Endothelial cell of umbilical vein (primary cell): ENCODE measurements at regions not wholly inside any gene's neighbourhood (a gene's known extent, or its start where the extent isn't known, plus 50 kb on each side); places are given as distances from the start of the nearest gene placed in this dataset.

Experiments
- BruUV-seq: library from RNA; stranded (reverse); fragments of 400-500 nt; replicated peaks from 2 replicates; lab custom pipeline; 2021; lab: Mats Ljungman, UMichigan
- CTCF ChIA-PET: fragments of 300-600, 350-600 bp; sonication (Branson Sonifier 250); formaldehyde crosslinking; loops from one replicate; lab custom pipeline; 2021; ENCODE audit warnings: antibody characterized with exemption, inconsistent platforms; lab: Charles Lee
- POLR2A ChIA-PET: fragments of 300-600, 350-600 bp; sonication (Branson Sonifier 250); formaldehyde crosslinking; loops from one replicate; lab custom pipeline; 2021; ENCODE audit warnings: antibody characterized with exemption, inconsistent platforms; lab: Charles Lee
- DNase-seq: peaks from one replicate; pipeline ENCODE4 v3.0.0-alpha.2; 2011; ENCODE audit warnings: low read depth, low spot score
- FAIRE-seq: peaks from 2 replicates; lab custom pipeline; 2011; peaks lifted over from hg19 to GRCh38; lab: Jason Lieb, UNC
- H2AFZ ChIP-seq: 2 replicates; pipeline ENCODE4 v1.6.0; 2012; ENCODE audit warnings: low read depth, low read length, control low read depth, inconsistent platforms
- H3K27ac ChIP-seq: 2 replicates; pipeline ENCODE4 v1.5.1; 2011; ENCODE audit warnings: low read depth, mild to moderate bottlenecking, control low read depth, low read length, moderate library complexity; ENCODE audit not compliant: insufficient read depth
- H3K27me3 ChIP-seq, 2 experiments: 2 replicates each; pipeline versions ENCODE4 v1.6.0 to v1.6.1; 2011; ENCODE audit warnings: low read length in 2 of 2, mixed read lengths in 1 of 2; ENCODE audit not compliant: control insufficient read depth in 2 of 2, insufficient read depth in 2 of 2
- H3K36me3 ChIP-seq, 2 experiments: 2 replicates in 1 of 2; 3 replicates in 1 of 2; pipeline ENCODE4 v1.5.1; 2011; ENCODE audit warnings: low read length in 2 of 2, mild to moderate bottlenecking in 1 of 2, moderate library complexity in 1 of 2; ENCODE audit not compliant: control insufficient read depth in 2 of 2, insufficient read depth in 2 of 2; ENCODE audit errors: extremely low read depth in 1 of 2
- H3K4me1 ChIP-seq: 3 replicates; pipeline ENCODE4 v1.5.1; 2011; ENCODE audit warnings: mild to moderate bottlenecking, low read length; ENCODE audit not compliant: control insufficient read depth, insufficient read depth; ENCODE audit errors: extremely low read depth
- H3K4me2 ChIP-seq: 2 replicates; pipeline ENCODE4 v1.6.1; 2011; ENCODE audit warnings: low read length, control low read depth, mixed read lengths; ENCODE audit not compliant: insufficient read depth
- H3K4me3 ChIP-seq, 3 experiments: fragments of 200-600 bp in 1 of 3; sonication (generic), shearing (Covaris generic) in 1 of 3; replicated peaks in 1 of 3; 2 replicates each; pipeline ENCODE4 v1.5.1; 2011 to 2016; ENCODE audit warnings: control low read depth in 3 of 3, low read length in 3 of 3, mild to moderate bottlenecking in 2 of 3, inconsistent platforms in 1 of 3, low read depth in 1 of 3, moderate library complexity in 1 of 3; ENCODE audit not compliant: insufficient read depth in 1 of 3
- H3K79me2 ChIP-seq: 2 replicates; pipeline ENCODE4 v1.6.0; 2012; ENCODE audit warnings: low read length, inconsistent platforms; ENCODE audit not compliant: control insufficient read depth, insufficient read depth
- H3K9ac ChIP-seq: replicated peaks from 2 replicates; pipeline ENCODE3; 2011; ENCODE audit warnings: low read length, control low read depth; ENCODE audit not compliant: insufficient read depth; ENCODE audit errors: extremely low read depth
- H3K9me1 ChIP-seq: replicated peaks from 3 replicates; pipeline ENCODE4 v1.6.0; 2011; ENCODE audit warnings: mild to moderate bottlenecking, low read length; ENCODE audit not compliant: control insufficient read depth, insufficient read depth; ENCODE audit errors: extremely low read depth
- H3K9me3 ChIP-seq: replicated peaks from 2 replicates; pipeline ENCODE4 v1.5.1; 2012; ENCODE audit warnings: low read length, inconsistent platforms; ENCODE audit not compliant: control insufficient read depth, insufficient read depth
- H4K20me1 ChIP-seq: replicated peaks from 2 replicates; pipeline ENCODE3; 2011; ENCODE audit warnings: mild to moderate bottlenecking, low read length; ENCODE audit not compliant: control insufficient read depth, insufficient read depth; ENCODE audit errors: extremely low read depth
- EZH2 ChIP-seq: IDR thresholded peaks from 2 replicates; pipeline ENCODE4 v1.6.1; 2012; ENCODE audit warnings: borderline replicate concordance, low read depth, mild to moderate bottlenecking, moderate library complexity, low read length, inconsistent platforms; ENCODE audit not compliant: severe bottlenecking
- FOS ChIP-seq: IDR thresholded peaks from 2 replicates; pipeline ENCODE4 v1.6.1; 2011; ENCODE audit warnings: mild to moderate bottlenecking, low read length, moderate library complexity, borderline replicate concordance; ENCODE audit not compliant: insufficient read depth
- GATA2 ChIP-seq: IDR thresholded peaks from 2 replicates; pipeline ENCODE4 v1.7.0; 2011; ENCODE audit warnings: low read depth, mild to moderate bottlenecking, moderate library complexity, mixed read lengths, low read length; ENCODE audit not compliant: insufficient read length, insufficient read depth
- JUN ChIP-seq: IDR thresholded peaks from 2 replicates; pipeline ENCODE4 v1.6.1; 2011; ENCODE audit warnings: borderline replicate concordance, low read depth; ENCODE audit not compliant: insufficient read length, insufficient read depth
- MYC ChIP-seq: IDR thresholded peaks from one replicate; pipeline ENCODE4 v1.6.1; 2011; ENCODE audit warnings: mild to moderate bottlenecking, low read depth, low read length
- POLR2A ChIP-seq: IDR thresholded peaks from 2 replicates; pipeline ENCODE4 v1.6.1; 2012; ENCODE audit warnings: low read depth, mild to moderate bottlenecking, control low read depth, low read length
- POLR2AphosphoS5 ChIP-seq: IDR thresholded peaks from 2 replicates; pipeline ENCODE4 v1.6.1; 2012; ENCODE audit warnings: low read depth, mild to moderate bottlenecking, control low read depth, low read length, moderate library complexity; ENCODE audit not compliant: insufficient read depth
- dilution Hi-C: fragments of 300-500 bp; cut with MboI; formaldehyde crosslinking; loops from one replicate; pipeline ENCODE4 v1.15.0; 2019; ENCODE audit warnings: low sequenced_read_pairs; ENCODE audit not compliant: extremely low pct_ligation_motif_present
- intact Hi-C: fragments of 100-400 bp; cut with micrococcal nuclease; formaldehyde crosslinking; loops from one replicate; pipeline ENCODE4 v1.10.0; 2022
- TF ChIP-seq, protein P1 (sequence below), 2 donors: IDR thresholded peaks; 1 replicate in 1 of 2; 2 replicates in 1 of 2; pipeline ENCODE4 v1.5.1; 2011; ENCODE audit warnings: low read length in 2 of 2, mild to moderate bottlenecking in 2 of 2, moderate library complexity in 2 of 2, control low read depth in 1 of 2, inconsistent platforms in 1 of 2, low read depth in 1 of 2; ENCODE audit not compliant: insufficient read depth in 1 of 2; ENCODE audit errors: extremely low read depth in 1 of 2
- TF ChIP-seq, protein P2 (sequence below): IDR thresholded peaks from 2 replicates; pipeline ENCODE4 v1.6.1; 2011; ENCODE audit not compliant: insufficient read depth, insufficient read length

DNA sequence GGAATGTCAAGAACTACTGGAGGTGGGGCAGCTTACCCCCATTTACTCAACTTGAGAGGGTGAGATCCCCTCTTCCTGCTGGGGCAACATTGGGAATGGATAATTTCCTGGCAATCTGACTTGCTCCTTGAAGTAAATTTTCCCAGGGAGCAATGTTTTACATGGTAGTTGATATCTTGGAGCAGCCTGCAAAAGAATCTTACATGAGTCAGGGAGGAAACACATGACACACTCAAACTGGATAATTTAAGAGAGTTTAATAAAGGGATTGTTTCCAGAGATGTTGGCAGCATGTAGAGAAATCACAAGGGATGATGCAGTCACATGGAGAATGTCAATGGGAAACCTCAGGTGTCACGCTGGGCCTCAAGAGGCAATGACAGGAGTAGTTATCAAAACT lies 212.5 kb downstream of the GAS1 start:
- ChIA-PET POLR2A (no interaction called here), CTCF (no interaction called here)
- Histone ChIP-seq H4K20me1 (no peaks in the 10 kb centered on the region), H3K4me1 (no peaks in the 10 kb centered on the region), H3K27ac (no peak overlapping the region), H3K27me3 (no peaks in the 10 kb centered on the region), H3K4me2 (no peak overlapping the region), H3K79me2 (no peaks in the 10 kb centered on the region), H3K9me1 (no peaks in the 10 kb centered on the region), H2AFZ (no peak overlapping the region), H3K9ac (no peak overlapping the region), H3K9me3 (peaks cover 2% of the 10 kb centered on the region), H3K36me3 (no peaks in the 10 kb centered on the region), H3K4me3 (no peak overlapping the region)
- intact Hi-C loops (no loop called here), dilution Hi-C loops (no loop called here)
- BruUV-seq, result no TSS peak
- TF ChIP-seq, protein P1, sequence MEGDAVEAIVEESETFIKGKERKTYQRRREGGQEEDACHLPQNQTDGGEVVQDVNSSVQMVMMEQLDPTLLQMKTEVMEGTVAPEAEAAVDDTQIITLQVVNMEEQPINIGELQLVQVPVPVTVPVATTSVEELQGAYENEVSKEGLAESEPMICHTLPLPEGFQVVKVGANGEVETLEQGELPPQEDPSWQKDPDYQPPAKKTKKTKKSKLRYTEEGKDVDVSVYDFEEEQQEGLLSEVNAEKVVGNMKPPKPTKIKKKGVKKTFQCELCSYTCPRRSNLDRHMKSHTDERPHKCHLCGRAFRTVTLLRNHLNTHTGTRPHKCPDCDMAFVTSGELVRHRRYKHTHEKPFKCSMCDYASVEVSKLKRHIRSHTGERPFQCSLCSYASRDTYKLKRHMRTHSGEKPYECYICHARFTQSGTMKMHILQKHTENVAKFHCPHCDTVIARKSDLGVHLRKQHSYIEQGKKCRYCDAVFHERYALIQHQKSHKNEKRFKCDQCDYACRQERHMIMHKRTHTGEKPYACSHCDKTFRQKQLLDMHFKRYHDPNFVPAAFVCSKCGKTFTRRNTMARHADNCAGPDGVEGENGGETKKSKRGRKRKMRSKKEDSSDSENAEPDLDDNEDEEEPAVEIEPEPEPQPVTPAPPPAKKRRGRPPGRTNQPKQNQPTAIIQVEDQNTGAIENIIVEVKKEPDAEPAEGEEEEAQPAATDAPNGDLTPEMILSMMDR (IDR thresholded peaks at IDR 0.05; ENCODE audit: extremely low read depth in 1 of 2, insufficient read depth in 1 of 2, low read depth in 1 of 2, low read length in 2 of 2), result no peak
- FAIRE-seq (no peak), DNase-seq (no peak)

DNA sequence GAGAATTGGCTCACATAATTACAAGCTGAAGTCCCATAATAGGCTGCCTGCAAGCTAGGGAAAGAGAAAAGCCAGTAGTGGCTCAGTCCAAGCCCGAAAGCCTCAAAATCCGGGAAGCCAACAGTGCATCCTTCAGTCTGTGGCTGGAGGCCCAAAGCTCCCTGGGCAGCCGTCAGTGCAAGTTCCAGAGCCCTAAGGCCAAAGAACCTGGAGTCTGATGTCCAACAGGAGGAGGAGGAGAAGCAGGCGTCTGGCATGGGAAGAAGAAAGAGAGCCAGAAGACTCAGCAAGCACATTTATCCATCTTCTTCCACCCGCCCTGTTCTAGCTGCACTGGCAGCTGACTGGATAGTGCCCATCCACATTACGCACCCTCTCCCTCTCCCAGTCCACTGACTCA lies 213.4 kb downstream of the GAS1 start:
- ChIA-PET CTCF (no interaction called here), POLR2A (no interaction called here)
- no peak for TF ChIP-seq POLR2A
- no peak for TF ChIP-seq JUN
- no peak for TF ChIP-seq POLR2AphosphoS5
- TF ChIP-seq FOS, result no peak
- TF ChIP-seq, protein P1 (IDR thresholded peaks at IDR 0.05; ENCODE audit: extremely low read depth in 1 of 2, insufficient read depth in 1 of 2, low read depth in 1 of 2, low read length in 2 of 2), result no peak
- TF ChIP-seq MYC, result no peak
- TF ChIP-seq, protein P2, sequence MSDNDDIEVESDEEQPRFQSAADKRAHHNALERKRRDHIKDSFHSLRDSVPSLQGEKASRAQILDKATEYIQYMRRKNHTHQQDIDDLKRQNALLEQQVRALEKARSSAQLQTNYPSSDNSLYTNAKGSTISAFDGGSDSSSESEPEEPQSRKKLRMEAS, result no peak
- no peak for TF ChIP-seq GATA2
- no peak for TF ChIP-seq EZH2
- Histone ChIP-seq H3K9ac (no peak overlapping the region), H2AFZ (no peak overlapping the region), H3K27me3 (no peaks in the 10 kb centered on the region), H3K27ac (no peak overlapping the region), H3K4me2 (no peak overlapping the region), H3K79me2 (no peaks in the 10 kb centered on the region), H3K4me3 (no peak overlapping the region), H3K9me3 (peaks cover 2% of the 10 kb centered on the region), H3K36me3 (no peaks in the 10 kb centered on the region), H4K20me1 (no peaks in the 10 kb centered on the region), H3K9me1 (no peaks in the 10 kb centered on the region), H3K4me1 (no peaks in the 10 kb centered on the region)
- FAIRE-seq (no peak), DNase-seq (no peak)
- no TSS peak for BruUV-seq
- intact Hi-C loops, result no loop called here
- dilution Hi-C loops, result no loop called here
